ENCODE measurements at regions not wholly inside any gene's neighbourhood (a gene's known extent, or its start where the extent isn't known, plus 50 kb on each side); places are given as distances from the start of the nearest gene placed in this dataset.
"Not testable (repeated sequence)": the region's sequence is repeated elsewhere in the genome, so short reads cannot be mapped to it uniquely, and the experiment has no call there.

DNA sequence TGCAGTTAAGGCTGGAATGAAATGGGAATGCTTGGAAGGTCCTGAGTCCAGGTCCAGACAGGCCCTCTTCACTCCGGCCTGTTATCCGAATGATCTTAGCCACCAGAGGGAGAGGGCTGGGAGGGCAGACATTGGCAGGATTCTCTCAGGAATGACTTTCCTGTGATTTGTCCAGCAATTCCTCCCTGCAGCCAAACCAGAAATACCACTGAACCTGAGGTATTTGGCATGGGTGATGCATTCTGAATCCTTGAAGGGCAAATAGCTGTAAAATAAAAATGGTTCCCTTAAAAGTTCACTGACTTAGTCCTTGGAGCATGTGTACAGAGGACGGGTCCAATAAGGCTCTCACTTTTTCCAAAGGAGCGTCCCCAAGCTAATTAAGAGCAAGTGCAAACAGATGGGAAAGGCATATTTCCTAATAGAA is 77.5 kb upstream of the HABP2 start:
- DNase-seq = no peak

- DNase-seq = no peak
Measured at GRCh38 chr10:113476191-113476590, 76.7 kb upstream of the HABP2 start.

DNA sequence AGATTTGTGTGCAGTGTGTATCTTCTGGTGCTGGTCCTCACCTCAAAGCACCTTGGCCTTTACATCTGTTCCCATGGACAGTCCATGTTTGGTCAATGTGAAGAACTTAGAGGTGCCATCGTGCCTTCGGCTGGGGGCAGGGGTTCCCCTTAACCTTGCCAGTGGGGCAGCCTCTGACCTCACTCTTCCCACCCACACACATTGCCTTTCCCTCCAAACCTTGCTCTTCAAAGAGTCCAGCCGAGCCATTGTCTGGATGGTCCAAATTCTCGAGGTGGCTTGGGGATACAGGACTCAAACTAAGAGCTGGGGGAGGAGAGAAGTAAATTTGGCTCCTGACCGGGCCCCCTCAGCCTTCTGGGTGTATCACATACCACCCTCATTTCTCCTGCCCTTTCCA is 76.2 kb upstream of the HABP2 start:
- DNase-seq = no peak

DNA sequence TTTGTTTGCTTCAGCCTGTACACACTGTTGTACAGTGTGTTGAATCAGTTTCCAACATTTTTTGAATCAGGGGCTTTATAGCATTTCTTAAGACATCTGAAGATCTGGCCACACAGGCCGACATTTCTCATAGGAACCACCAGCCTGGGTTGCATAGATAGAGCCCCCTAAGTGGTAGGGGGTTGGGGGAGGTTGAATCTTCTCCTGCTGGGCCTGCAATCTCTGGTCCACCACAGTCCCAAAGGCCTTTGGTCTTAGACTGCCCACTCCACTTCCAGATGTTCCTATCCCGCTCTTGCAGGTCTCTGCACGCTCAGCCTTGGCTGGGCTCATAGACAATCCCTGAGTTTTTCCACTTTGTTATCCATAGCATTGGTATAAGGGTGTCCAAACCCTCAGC is 75.4 kb upstream of the HABP2 start:
- no peak for DNase-seq

GRCh38 chr10:113479346-113480080 is 73.3 kb upstream of the HABP2 start:
- DNase-seq = no peak

GRCh38 chr10:113480081-113480360 is 72.8 kb upstream of the HABP2 start:
- DNase-seq = no peak

DNA sequence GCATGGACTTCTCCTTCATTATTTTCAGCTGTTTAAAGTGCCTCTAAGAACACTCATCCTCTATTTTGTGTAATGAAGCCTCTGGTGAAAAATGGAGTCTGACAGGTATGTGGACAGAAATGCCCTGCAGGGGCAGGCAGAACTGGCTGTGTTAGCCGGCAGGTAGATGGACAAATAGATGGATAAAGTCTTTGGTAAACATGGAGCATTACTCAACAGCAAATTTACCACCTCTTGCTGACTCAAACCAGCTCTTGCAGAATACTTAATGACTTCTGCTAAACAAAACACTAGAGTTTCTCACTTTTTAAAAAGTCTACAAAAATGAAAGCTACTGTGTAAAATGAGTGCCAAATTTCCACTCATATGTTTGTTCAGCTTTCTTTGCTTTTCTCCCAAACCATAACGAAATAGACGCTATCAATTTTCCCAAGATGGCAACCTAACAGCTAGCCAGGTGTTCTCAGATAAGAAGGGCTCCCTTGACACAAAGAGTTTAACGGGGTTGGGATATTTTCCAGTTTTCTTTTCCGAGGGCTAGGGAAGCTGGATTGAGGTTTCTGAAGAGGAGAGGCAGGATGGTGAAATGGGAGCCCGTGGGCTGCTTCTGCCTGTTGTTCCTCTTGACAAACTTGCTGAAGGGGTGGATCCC is 71.9 kb upstream of the HABP2 start:
- no peak for DNase-seq

DNA sequence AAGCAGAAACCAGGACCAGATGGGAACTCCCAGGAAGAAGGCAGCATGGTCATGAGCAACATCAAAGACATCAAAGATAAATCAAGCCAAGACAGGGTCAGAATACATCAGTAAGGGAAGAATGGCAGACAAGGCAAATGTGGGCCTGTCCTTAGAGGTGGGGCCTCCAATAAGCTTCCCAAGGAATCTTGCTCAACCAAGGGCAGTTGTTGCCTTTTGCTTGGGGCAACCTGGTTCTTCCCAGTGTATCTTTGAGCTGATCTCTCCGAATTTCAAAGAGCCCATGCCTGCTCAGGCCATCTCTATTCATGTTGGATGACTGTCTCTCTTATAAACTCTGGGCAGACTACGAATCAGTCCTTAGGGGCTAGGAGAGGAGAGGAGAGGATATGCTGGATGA is 68.4 kb upstream of the HABP2 start:
- no peak for DNase-seq

GRCh38 chr10:113485736-113486135 is 67.1 kb upstream of the HABP2 start:
- no peak for DNase-seq

DNA sequence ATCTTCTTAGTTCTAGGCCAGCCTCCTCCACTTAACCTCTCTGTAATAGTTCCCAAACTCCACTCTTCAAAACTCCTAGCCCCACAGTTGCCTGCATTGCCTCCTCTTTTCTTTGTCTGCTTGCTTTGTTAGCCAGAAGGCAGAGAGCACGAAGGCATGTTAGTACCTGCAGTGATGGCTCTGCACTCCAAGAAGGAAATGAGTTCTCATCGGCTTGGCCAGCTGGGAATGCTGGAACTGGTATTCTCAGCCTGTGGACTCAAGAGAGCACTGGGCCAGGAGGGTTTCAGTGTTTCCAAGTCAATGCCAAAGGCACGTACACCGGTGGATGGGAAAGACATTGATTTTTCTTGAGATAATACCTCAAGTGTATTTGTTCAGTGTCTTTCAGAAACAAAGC is 66.3 kb upstream of the HABP2 start:
- no peak for DNase-seq

DNA sequence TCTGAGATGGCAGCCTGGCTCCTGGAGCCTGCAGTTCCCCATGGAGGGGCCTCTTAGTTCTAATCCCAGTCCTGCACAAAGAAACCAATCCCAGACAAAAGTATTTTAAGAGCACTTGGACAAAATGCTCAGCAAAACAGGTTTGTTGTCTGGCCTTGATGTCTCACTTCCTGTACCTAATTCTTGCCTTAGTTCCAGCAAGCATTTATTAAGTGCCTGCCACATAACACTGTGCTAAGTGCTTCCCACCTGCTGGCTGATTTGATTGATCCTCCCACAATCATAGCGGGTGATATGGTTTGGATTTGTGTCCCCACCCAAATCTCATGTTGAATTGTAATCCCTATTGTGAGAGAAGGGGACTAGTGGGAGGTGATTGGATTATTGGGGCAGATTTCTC is 65.7 kb upstream of the HABP2 start:
- no peak for DNase-seq

GRCh38 chr10:113488186-113488585 is 64.7 kb upstream of the HABP2 start:
- no peak for DNase-seq

DNA sequence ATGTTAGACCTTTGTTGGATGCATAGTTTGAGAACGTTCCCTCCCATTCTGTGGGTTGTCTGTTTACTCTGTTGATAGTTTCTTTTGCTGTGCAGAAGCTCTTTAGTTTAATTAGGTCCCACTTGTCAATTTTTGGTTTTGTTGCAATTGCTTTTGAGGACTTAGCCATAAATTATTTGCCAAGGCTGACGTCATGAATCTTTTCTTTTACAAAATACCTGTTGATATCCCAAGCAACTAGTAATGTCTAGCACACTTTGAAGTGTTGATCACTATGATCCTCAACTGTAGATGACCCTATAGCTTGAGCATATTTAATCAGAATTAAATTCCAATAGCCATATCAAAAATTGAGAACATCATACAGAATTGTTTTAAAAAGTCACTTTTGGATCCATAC is 63.3 kb upstream of the HABP2 start:
- not testable (repeated sequence) for DNase-seq

DNA sequence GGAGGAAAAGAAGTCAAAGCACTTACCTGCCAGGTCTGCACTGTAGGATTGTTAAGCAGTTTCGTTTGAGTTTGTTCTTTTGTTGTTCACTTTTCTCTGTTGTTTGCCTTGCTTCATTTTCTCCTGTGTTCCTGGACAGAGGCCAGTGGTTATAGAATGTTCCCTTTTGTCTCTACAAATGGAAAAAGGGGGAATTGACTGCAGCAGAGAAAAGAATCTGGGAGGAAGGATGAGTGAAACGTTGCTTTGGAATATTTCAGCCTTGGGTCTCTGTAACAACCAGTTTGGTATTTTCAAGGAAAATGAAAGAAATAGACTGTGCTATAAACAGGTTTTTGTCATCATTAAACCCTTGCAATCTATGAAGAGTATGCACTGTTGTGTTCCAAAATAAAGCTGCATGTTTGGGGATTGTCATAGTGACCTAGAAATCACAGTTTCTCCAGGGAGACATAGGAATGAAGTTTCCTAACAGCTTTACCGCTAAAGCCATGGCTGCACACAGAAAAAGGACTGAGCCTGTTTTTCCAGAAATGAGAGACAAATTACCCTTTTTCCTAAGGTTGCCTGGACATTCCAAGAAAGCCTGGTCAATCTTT is 60.8 kb upstream of the HABP2 start:
- no peak for DNase-seq

DNA sequence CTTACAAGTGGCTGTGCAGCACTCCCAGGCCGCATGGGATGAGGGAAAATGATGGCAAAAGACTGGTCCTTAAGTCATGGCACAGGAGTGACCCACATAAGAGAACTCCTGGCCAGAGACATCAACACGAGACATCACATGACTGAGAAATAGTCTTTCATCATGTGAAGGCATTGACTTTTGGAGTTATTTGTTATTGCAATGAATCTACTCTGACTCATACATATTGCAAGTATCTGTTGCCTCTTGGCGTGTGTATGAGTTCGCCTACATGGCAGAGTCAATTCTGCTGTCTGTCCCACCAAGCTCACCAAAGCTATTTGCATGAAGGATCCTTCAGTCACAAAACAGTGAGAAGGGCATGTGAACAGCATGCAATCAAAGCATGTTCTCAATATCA is 59.7 kb upstream of the HABP2 start:
- DNase-seq = no peak

- no peak for DNase-seq
Measured at GRCh38 chr10:113493882-113494301, 59.0 kb upstream of the HABP2 start.

DNA sequence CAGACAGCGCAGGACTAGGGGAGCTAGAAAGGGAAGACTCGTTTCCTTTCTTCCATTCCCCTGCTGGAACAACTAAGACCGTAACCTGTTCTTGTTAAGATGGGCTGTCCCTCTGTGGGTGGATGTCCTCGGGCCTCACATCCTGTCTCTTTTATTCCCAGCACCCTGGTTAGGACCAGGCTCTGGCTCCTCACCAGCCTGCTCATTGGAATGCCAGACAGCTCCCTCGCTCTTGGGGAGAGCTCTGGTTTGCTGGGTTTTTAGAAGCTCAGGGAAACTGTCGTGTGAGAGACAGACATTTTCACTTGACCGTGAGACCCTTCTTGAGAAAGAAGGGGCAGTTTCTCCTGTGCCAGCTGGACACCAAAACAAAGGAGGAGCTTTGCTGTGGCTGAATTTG is 58.1 kb upstream of the HABP2 start:
- no peak for DNase-seq

DNA sequence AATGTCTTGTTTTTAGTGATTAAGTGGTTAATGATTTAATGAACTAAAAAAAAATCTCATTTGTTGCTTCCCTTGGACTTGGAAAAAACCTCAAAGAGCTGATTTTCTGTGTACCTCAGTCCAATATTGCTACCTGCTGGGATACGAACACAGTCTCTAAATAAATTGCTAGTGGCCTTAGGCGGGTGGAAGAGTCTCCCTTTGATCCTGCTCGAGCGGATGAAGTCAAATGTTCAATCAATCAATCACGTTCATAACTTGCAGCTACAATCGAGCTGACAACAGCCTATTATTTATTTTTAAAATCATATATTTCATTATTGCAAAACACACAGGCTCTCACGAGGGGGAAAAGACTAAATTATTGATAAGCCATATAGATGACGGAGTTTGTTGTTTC is 57.3 kb upstream of the HABP2 start:
- DNase-seq = no peak

GRCh38 chr10:113496111-113497109 is 56.4 kb upstream of the HABP2 start:
- no peak for DNase-seq

DNA sequence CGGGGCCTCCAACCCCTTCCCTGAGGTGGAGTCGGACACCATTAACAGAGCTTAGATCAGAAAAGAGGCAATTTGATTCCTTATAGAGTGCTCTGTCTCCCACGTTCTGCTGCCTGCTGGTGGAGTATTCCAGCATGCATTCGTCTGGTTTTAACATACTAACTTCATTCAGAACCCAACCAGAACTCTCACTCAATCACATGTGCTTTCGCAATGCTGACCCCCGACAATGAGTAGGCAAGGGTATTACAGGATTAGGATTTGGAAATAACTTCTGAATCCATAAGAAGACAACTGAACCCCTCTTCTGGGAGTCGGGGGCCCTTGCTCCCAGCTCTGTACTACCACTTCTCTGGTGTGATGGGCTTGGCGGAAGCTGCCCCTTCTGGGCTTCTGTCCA is 55.7 kb upstream of the HABP2 start:
- DNase-seq = no peak

DNA sequence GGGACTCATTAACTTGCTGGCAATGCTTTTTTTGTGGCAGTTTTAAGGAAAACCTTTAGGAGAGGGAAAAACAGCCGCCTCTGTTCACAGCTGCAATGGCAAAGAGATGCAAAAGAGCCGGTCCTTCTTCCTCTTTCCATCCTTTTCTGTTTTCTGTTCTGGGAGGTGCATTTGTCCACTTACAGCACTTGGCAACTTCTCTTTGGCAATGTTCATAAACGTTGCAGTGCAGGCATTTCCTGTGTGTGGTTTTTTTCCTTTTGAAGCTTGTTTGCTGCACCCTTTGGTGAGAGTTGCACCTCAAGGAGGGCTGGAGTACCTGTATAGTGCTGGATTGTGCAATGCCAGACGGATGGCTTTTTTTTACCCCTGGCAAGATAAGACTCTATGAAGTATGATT is 53.9 kb upstream of the HABP2 start:
- no peak for DNase-seq

DNA sequence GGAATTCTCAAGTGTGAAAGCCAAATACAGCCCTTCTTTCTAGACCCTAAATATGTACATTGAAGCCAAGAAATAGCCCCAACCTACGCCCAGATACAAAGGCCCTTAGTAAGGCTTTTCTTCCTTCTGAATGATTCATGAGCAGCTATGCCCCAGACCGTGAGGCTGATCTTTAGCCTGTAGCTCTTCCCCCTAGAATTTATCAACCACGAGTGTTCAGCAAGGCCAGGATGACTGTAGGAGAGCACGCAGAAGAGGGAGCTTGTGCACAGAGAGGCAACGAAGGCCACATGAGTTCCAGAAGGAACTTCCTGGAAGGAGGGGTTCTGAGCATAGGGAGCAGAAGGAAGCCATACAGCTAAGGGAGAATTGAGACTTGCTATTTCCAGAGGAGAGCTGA is 53.0 kb upstream of the HABP2 start:
- no peak for DNase-seq

GRCh38 chr10:113501031-113501430 is 51.8 kb upstream of the HABP2 start:
- not testable (repeated sequence) for DNase-seq

All from DMS 273 treated with DMSO at 0.1 percent for 48 hours (cell line).